SK-N-SH (cell line): ENCODE measurements at regions not wholly inside any gene's neighbourhood (a gene's known extent, or its start where the extent isn't known, plus 50 kb on each side); places are given as distances from the start of the nearest gene placed in this dataset.

Experiments
- CTCF ChIA-PET: fragments of 300-600, 350-600 bp; formaldehyde crosslinking; extraction: SDS; loops from one replicate; lab custom pipeline; 2021; lab: Yijun Ruan, JAX
- POLR2A ChIA-PET: fragments of 350-600 bp; sonication (Branson Sonifier 250); formaldehyde crosslinking; extraction: SDS; loops from one replicate; lab custom pipeline; 2020; ENCODE audit warnings: antibody characterized with exemption, inconsistent platforms; lab: Yijun Ruan, JAX
- DNase-seq: peaks from one replicate; pipeline ENCODE4 v3.0.0; 2012
- H2AFZ ChIP-seq: fragments of 200-600 bp; sonication (generic); 2 replicates; pipeline ENCODE4 v1.8.1; 2016; ENCODE audit warnings: antibody characterized with exemption, mild to moderate bottlenecking, low read depth
- H3F3A ChIP-seq: fragments of 200-600 bp; sonication (generic); replicated peaks from 2 replicates; pipeline ENCODE3; 2016; ENCODE audit warnings: antibody characterized with exemption, mild to moderate bottlenecking; ENCODE audit not compliant: insufficient read depth
- H3K27ac ChIP-seq, 2 experiments: fragments of 200-500 bp in 1 of 2; fragments of 200-600 bp in 1 of 2; sonication (Bioruptor generic) in 1 of 2; sonication (generic), shearing (Covaris generic) in 1 of 2; 2 replicates each; pipeline versions ENCODE4 v1.5.1 to v1.6.1; 2014 to 2016; ENCODE audit warnings: low read depth in 2 of 2, inconsistent platforms in 1 of 2, low read length in 1 of 2, mild to moderate bottlenecking in 1 of 2, mixed read lengths in 1 of 2
- H3K27me3 ChIP-seq: fragments of 200-600 bp; sonication (generic), shearing (Covaris generic); 2 replicates; pipeline ENCODE4 v1.6.1; 2016; ENCODE audit warnings: mixed run types; ENCODE audit not compliant: insufficient read depth
- H3K36me3 ChIP-seq, 2 experiments: fragments of 200-500 bp in 1 of 2; fragments of 200-600 bp in 1 of 2; sonication (Bioruptor generic) in 1 of 2; sonication (generic) in 1 of 2; replicated peaks in 1 of 2; 2 replicates each; pipeline versions ENCODE3 to v1.5.1; 2014 to 2016; ENCODE audit warnings: low read length in 1 of 2, mild to moderate bottlenecking in 1 of 2; ENCODE audit not compliant: insufficient read depth in 2 of 2, control insufficient read depth in 1 of 2
- H3K4me1 ChIP-seq, 2 experiments: fragments of 200-500 bp in 1 of 2; fragments of 200-600 bp in 1 of 2; sonication (Bioruptor generic) in 1 of 2; sonication (generic), shearing (Covaris generic) in 1 of 2; 2 replicates each; pipeline versions ENCODE4 v1.5.1 to v1.6.1; 2014 to 2016; ENCODE audit warnings: low read depth in 1 of 2, low read length in 1 of 2, mixed run types in 1 of 2; ENCODE audit not compliant: insufficient read depth in 2 of 2, control insufficient read depth in 1 of 2
- H3K4me2 ChIP-seq: fragments of 200-600 bp; sonication (generic), shearing (Covaris generic); 2 replicates; pipeline ENCODE4 v1.6.1; 2017; ENCODE audit warnings: mixed run types
- H3K4me3 ChIP-seq, 2 experiments: fragments of 200-500 bp in 1 of 2; fragments of 200-600 bp in 1 of 2; sonication (Bioruptor generic) in 1 of 2; sonication (generic), shearing (Covaris generic) in 1 of 2; 2 replicates each; pipeline versions ENCODE4 v1.5.1 to v1.8.1; 2014 to 2016; ENCODE audit warnings: low read depth in 2 of 2, inconsistent platforms in 1 of 2, low read length in 1 of 2, mild to moderate bottlenecking in 1 of 2, mixed read lengths in 1 of 2, moderate library complexity in 1 of 2
- H3K79me2 ChIP-seq: fragments of 200-600 bp; sonication (generic); 2 replicates; pipeline ENCODE4 v1.8.1; 2017; ENCODE audit warnings: mild to moderate bottlenecking; ENCODE audit not compliant: insufficient read depth
- H3K9ac ChIP-seq: fragments of 200-600 bp; sonication (generic); 2 replicates; pipeline ENCODE4 v1.6.1; 2017; ENCODE audit warnings: mixed run types
- H3K9me2 ChIP-seq: fragments of 200-600 bp; sonication (generic); 2 replicates; pipeline ENCODE4 v1.6.1; 2017; ENCODE audit warnings: mixed run types
- H3K9me3 ChIP-seq: fragments of 200-600 bp; sonication (generic); 2 replicates; pipeline ENCODE4 v1.6.1; 2017; ENCODE audit warnings: mixed run types, mild to moderate bottlenecking, moderate library complexity
- H4K20me1 ChIP-seq: fragments of 200-600 bp; sonication (generic); 2 replicates; pipeline ENCODE4 v1.6.1; 2017; ENCODE audit warnings: mild to moderate bottlenecking, mixed run types; ENCODE audit not compliant: insufficient read depth
- CHD2 ChIP-seq: fragments of 150-350 bp; IDR thresholded peaks from 2 replicates; pipeline ENCODE4 v1.6.1; 2018; ENCODE audit warnings: low read length; ENCODE audit not compliant: partially characterized antibody
- EP300 ChIP-seq, 2 experiments: IDR thresholded peaks; 2 replicates each; pipeline versions ENCODE4 v1.4.0 to v1.6.1; 2012; ENCODE audit warnings: borderline replicate concordance in 1 of 2, low read depth in 1 of 2, low read length in 1 of 2
- FOXJ3 ChIP-seq: sonication (generic); formaldehyde crosslinking; IDR thresholded peaks from 2 replicates; pipeline ENCODE4 v1.5.1; 2020; ENCODE audit warnings: mild to moderate bottlenecking, missing genetic modification reagents
- FOXM1 ChIP-seq: IDR thresholded peaks from 2 replicates; pipeline ENCODE4 v1.4.0; 2012; ENCODE audit warnings: low read depth, mild to moderate bottlenecking
- MEF2A ChIP-seq: IDR thresholded peaks from 2 replicates; pipeline ENCODE4 v1.4.0; 2012; ENCODE audit warnings: low read depth, borderline replicate concordance
- MXI1 ChIP-seq: IDR thresholded peaks from 2 replicates; pipeline ENCODE4 v1.6.1; 2012; ENCODE audit warnings: mild to moderate bottlenecking, low read depth, low read length, improper control_type of control experiment
- NRF1 ChIP-seq: IDR thresholded peaks from 2 replicates; pipeline ENCODE4 v1.6.1; 2012; ENCODE audit warnings: low read depth, mild to moderate bottlenecking, low read length
- RCOR1 ChIP-seq: fragments of 150-350 bp; IDR thresholded peaks from 2 replicates; pipeline ENCODE4 v1.6.1; 2017; ENCODE audit warnings: antibody characterized with exemption, low read length
- RFX5 ChIP-seq: IDR thresholded peaks from 2 replicates; pipeline ENCODE4 v1.6.1; 2012; ENCODE audit warnings: mild to moderate bottlenecking, improper control_type of control experiment, low read length
- SMC3 ChIP-seq: IDR thresholded peaks from 2 replicates; pipeline ENCODE4 v1.6.1; 2012; ENCODE audit warnings: low read depth, low read length, improper control_type of control experiment
- TEAD4 ChIP-seq: IDR thresholded peaks from 2 replicates; pipeline ENCODE4 v1.4.0; 2012; ENCODE audit warnings: mild to moderate bottlenecking, borderline replicate concordance; ENCODE audit not compliant: insufficient read depth
- WGBS: methylation state at CpG from one replicate; pipeline ENCODE4 v1.1.6; 2017; ENCODE audit warnings: low lambda C conversion rate; 5-methylcytosine and 5-hydroxymethylcytosine counted together
- TF ChIP-seq, protein P1 (sequence below): IDR thresholded peaks from 2 replicates; pipeline ENCODE4 v1.4.0; 2012; ENCODE audit warnings: low read depth
- TF ChIP-seq, protein P2 (sequence below): IDR thresholded peaks from 2 replicates; pipeline ENCODE4 v1.6.1; 2012; ENCODE audit warnings: mild to moderate bottlenecking, low read depth, low read length, moderate library complexity
- TF ChIP-seq, protein P3 (sequence below): fragments of 150-350 bp; IDR thresholded peaks from 2 replicates; pipeline ENCODE4 v1.6.1; 2017; ENCODE audit warnings: antibody characterized with exemption, low read length, low read depth, borderline replicate concordance

DNA sequence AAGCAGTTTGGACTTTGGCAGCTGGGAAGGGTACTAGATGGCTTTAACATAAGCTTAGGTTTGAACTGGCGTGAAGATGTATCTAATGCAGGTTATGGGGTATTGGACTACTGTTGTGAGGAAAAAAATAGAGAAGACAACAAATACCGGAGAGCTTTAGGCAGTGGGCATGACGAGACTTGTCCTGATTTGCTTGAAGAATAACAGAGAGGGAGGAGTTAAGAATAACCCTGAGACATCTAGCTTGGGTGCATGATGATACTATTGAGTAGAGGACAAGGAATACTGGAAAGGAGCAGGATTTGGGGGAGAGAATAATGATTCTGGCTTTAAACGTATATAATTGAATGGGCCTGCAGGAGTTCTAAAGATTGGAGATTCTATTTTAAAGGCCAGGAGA is 249.5 kb upstream of the AZI2 start:
- WGBS = 44% methylated on average over 4 of the region's 4 CpGs
- CTCF ChIA-PET = interaction anchor here (1.2 kb wide), 1 partner anchor 18 kb away, joined by 4 read pairs; no protein-coding TSS in a partner anchor

DNA sequence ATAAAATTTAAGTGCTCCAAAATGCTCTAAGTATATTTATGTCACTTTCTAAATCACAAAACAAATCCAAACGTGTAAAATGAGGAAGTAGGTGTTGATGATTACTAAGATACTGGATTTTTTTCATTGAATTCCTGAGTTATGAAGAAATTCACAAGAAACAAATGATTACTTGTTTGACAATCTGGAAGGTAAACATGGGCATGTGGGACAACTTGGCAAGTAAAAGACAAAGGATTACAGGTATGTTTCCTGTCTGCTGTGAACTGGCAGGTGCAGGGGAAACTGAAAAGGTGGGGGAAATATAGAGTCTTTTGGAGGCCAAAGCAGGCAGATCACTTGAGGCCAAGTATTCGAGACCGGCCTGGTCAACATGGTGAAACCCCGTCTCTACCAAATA is 252.7 kb upstream of the AZI2 start:
- Histone ChIP-seq H3K4me1 (no peaks in the 10 kb centered on the region), H3K9me2 (no peaks in the 10 kb centered on the region), H3K79me2 (no peaks in the 10 kb centered on the region), H3K4me2 (no peak overlapping the region), H3K9me3 (no peaks in the 10 kb centered on the region), H3K27ac (no peak overlapping the region), H2AFZ (no peak overlapping the region), H3F3A (no peaks in the 10 kb centered on the region), H3K4me3 (no peak overlapping the region), H3K9ac (no peak overlapping the region), H3K27me3 (no peaks in the 10 kb centered on the region), H3K36me3 (no peaks in the 10 kb centered on the region), H4K20me1 (no peaks in the 10 kb centered on the region)
- no peak for TF ChIP-seq RCOR1
- TF ChIP-seq CHD2 = no peak
- no peak for TF ChIP-seq MXI1
- no peak for TF ChIP-seq FOXJ3 (CRISPR knock-in tag)
- no peak for TF ChIP-seq FOXM1
- POLR2A ChIA-PET = no interaction called here
- WGBS = 69% methylated on average over 4 of the region's 4 CpGs
- CTCF ChIA-PET = interaction anchor here (1.9 kb wide), 1 partner anchor 45 kb away, joined by 4 read pairs; no protein-coding TSS in a partner anchor
- DNase-seq = no peak

More for the DNA sequence above, 249.5 kb upstream of the AZI2 start:
- POLR2A ChIA-PET = no interaction called here
- no peak overlapping the region for H3K4me3 ChIP-seq
- H3K36me3 ChIP-seq = no peaks in the 10 kb centered on the region
- no peaks in the 10 kb centered on the region for H3K9me2 ChIP-seq
- no peaks in the 10 kb centered on the region for H4K20me1 ChIP-seq
- no peaks in the 10 kb centered on the region for H3K27me3 ChIP-seq
- no peak overlapping the region for H2AFZ ChIP-seq
- no peaks in the 10 kb centered on the region for H3F3A ChIP-seq
- H3K9ac ChIP-seq = no peak overlapping the region
- H3K9me3 ChIP-seq = no peaks in the 10 kb centered on the region
- no peaks in the 10 kb centered on the region for H3K79me2 ChIP-seq
- H3K4me2 ChIP-seq = no peak overlapping the region
- peaks cover 0 to 3% of the 10 kb centered on the region in 2 experiments; a peak in 1 of 4 replicates for H3K4me1 ChIP-seq
- TF ChIP-seq NRF1 = no peak
- no peak for TF ChIP-seq TEAD4
- no peak for TF ChIP-seq SMC3
- no peak for TF ChIP-seq RFX5
- TF ChIP-seq MXI1 = no peak
- no peak for TF ChIP-seq MEF2A
- TF ChIP-seq, protein P1, sequence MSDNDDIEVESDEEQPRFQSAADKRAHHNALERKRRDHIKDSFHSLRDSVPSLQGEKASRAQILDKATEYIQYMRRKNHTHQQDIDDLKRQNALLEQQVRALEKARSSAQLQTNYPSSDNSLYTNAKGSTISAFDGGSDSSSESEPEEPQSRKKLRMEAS = no peak
- TF ChIP-seq, protein P2, sequence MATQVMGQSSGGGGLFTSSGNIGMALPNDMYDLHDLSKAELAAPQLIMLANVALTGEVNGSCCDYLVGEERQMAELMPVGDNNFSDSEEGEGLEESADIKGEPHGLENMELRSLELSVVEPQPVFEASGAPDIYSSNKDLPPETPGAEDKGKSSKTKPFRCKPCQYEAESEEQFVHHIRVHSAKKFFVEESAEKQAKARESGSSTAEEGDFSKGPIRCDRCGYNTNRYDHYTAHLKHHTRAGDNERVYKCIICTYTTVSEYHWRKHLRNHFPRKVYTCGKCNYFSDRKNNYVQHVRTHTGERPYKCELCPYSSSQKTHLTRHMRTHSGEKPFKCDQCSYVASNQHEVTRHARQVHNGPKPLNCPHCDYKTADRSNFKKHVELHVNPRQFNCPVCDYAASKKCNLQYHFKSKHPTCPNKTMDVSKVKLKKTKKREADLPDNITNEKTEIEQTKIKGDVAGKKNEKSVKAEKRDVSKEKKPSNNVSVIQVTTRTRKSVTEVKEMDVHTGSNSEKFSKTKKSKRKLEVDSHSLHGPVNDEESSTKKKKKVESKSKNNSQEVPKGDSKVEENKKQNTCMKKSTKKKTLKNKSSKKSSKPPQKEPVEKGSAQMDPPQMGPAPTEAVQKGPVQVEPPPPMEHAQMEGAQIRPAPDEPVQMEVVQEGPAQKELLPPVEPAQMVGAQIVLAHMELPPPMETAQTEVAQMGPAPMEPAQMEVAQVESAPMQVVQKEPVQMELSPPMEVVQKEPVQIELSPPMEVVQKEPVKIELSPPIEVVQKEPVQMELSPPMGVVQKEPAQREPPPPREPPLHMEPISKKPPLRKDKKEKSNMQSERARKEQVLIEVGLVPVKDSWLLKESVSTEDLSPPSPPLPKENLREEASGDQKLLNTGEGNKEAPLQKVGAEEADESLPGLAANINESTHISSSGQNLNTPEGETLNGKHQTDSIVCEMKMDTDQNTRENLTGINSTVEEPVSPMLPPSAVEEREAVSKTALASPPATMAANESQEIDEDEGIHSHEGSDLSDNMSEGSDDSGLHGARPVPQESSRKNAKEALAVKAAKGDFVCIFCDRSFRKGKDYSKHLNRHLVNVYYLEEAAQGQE = no peak
- TF ChIP-seq, protein P3, sequence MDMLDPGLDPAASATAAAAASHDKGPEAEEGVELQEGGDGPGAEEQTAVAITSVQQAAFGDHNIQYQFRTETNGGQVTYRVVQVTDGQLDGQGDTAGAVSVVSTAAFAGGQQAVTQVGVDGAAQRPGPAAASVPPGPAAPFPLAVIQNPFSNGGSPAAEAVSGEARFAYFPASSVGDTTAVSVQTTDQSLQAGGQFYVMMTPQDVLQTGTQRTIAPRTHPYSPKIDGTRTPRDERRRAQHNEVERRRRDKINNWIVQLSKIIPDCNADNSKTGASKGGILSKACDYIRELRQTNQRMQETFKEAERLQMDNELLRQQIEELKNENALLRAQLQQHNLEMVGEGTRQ = no peak
- no peak for TF ChIP-seq EP300 (IDR thresholded peaks at IDR 0.05; ENCODE audit: borderline replicate concordance in 1 of 2, low read depth in 1 of 2, low read length in 1 of 2)
- no peak for DNase-seq
- no peak overlapping the region for H3K27ac ChIP-seq
